Fibroblast of pulmonary artery (primary cell): ENCODE measurements at regions not wholly inside any gene's neighbourhood (a gene's known extent, or its start where the extent isn't known, plus 50 kb on each side); places are given as distances from the start of the nearest gene placed in this dataset.

Experiments
- DNase-seq: peaks from one replicate; pipeline ENCODE4 v3.0.0-alpha.2; 2010; ENCODE audit warnings: low read depth
- H3K4me3 ChIP-seq: replicated peaks from 2 replicates; pipeline ENCODE4 v1.5.1; 2011; ENCODE audit warnings: low read depth, mild to moderate bottlenecking, control low read depth, low read length, moderate library complexity
- CTCF ChIP-seq: IDR thresholded peaks from 2 replicates; pipeline ENCODE4 v1.5.1; 2011; ENCODE audit warnings: mild to moderate bottlenecking, control low read depth, low read length, inconsistent platforms; ENCODE audit errors: missing control alignments

GRCh38 chr20:6956574-6956973 lies 189.1 kb downstream of the BMP2 start:
- no peak for DNase-seq
- TF ChIP-seq CTCF: no peak
- no peak overlapping the region for H3K4me3 ChIP-seq

- DNase-seq: no peak
- no peak overlapping the region for H3K4me3 ChIP-seq
- TF ChIP-seq CTCF: no peak
These were observed 192.4 kb downstream of the BMP2 start for GRCh38 chr20:6959900-6960312.

GRCh38 chr20:6966721-6967120 lies 199.2 kb downstream of the BMP2 start:
- no peak for DNase-seq
- no peak for TF ChIP-seq CTCF
- H3K4me3 ChIP-seq: no peak overlapping the region

- TF ChIP-seq CTCF: no peak
- no peak overlapping the region for H3K4me3 ChIP-seq
- no peak for DNase-seq
These were observed 207.4 kb downstream of the BMP2 start for GRCh38 chr20:6974838-6975237.

GRCh38 chr20:6975311-6975710 lies 207.8 kb downstream of the BMP2 start:
- no peak for DNase-seq
- no peak for TF ChIP-seq CTCF

DNA sequence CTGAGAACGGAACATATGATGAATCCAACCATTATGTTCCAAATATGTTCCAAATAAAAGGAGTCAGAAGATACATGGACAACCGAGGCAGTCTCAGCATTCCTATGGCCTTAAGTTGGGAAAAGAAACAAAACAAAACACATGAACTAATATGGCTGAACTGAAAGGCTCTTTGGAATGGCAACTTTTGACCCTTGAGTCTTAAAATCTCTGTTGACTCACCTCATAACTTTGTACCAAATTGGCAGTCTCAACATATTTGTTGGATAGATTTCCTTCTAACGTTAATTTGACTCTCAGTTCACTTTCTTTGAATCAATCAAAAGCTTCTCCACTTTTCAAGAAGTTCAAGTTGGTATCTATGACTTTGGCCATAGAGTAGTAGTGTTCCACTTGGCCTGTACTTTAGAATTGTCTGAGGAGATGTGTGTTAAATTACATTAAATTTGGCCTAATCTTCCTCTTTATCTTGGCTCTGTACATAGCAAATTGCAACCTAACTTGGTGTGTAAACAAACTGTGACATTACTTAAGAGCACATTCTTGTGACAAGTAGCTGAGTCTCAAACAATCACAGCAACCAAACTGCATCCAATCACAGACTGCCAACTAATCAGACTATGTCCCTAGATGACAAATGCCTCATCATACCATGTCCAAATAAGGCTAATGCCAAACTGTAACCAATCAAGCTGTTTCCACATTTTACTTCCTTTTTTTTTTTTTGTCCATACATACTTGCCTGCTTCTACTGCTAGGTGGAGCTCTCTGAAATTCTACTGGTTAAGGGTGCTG lies 208.8 kb downstream of the BMP2 start:
- H3K4me3 ChIP-seq: no peak overlapping the region
- no peak for TF ChIP-seq CTCF
- no peak for DNase-seq

More at GRCh38 chr20:6975311-6975710, 207.8 kb downstream of the BMP2 start:
- no peak overlapping the region for H3K4me3 ChIP-seq

GRCh38 chr20:6979621-6980020 lies 212.1 kb downstream of the BMP2 start:
- TF ChIP-seq CTCF: no peak
- no peak overlapping the region for H3K4me3 ChIP-seq
- DNase-seq: no peak
